Heart right ventricle (tissue), 16 donors: ENCODE measurements at regions not wholly inside any gene's neighbourhood (a gene's known extent, or its start where the extent isn't known, plus 50 kb on each side); places are given as distances from the start of the nearest gene placed in this dataset.
"Not testable (repeated sequence)": the region's sequence is repeated elsewhere in the genome, so short reads cannot be mapped to it uniquely, and the experiment has no call there.

Experiments
- ATAC-seq, 8 donors: fragments of 200-7000 bp; cut with Tn5 transposase; one replicate each; pipeline ENCODE4 v1.9.1; 2020; ENCODE audit warnings: mild to moderate bottlenecking in 8 of 8, moderate library complexity in 8 of 8, moderate number of reproducible peaks in 1 of 8
- DNase-seq, 2 donors: peaks; one replicate each; pipeline ENCODE4 v3.0.0-alpha.2; 2020
- H3K27ac ChIP-seq, 10 donors: fragments of 200-600 bp; sonication (generic) in 2 of 10; one replicate each; pipeline versions ENCODE4 v1.5.0 to v1.8.0; 2020 to 2022; ENCODE audit warnings: mild to moderate bottlenecking in 3 of 10
- H3K27me3 ChIP-seq, 7 donors: fragments of 200-600 bp; one replicate each; pipeline ENCODE4 v1.8.0; 2021 to 2022; ENCODE audit warnings: mild to moderate bottlenecking in 2 of 7
- H3K36me3 ChIP-seq, 9 donors: fragments of 200-600 bp; sonication (generic) in 1 of 9; one replicate each; pipeline versions ENCODE4 v1.5.0 to v1.8.0; 2020 to 2022; ENCODE audit warnings: mild to moderate bottlenecking in 2 of 9
- H3K4me1 ChIP-seq, 9 donors: fragments of 200-600 bp; sonication (generic) in 1 of 9; one replicate each; pipeline versions ENCODE4 v1.5.0 to v1.8.0; 2020 to 2022; ENCODE audit warnings: mild to moderate bottlenecking in 4 of 9
- H3K4me3 ChIP-seq, 10 donors: fragments of 200-600 bp; sonication (generic) in 2 of 10; one replicate each; pipeline versions ENCODE4 v1.5.0 to v1.8.0; 2020 to 2022; ENCODE audit warnings: mild to moderate bottlenecking in 7 of 10, moderate library complexity in 2 of 10
- H3K9me3 ChIP-seq, 11 donors: fragments of 200-600 bp in 10 of 11; sonication (generic) in 2 of 11; one replicate each; pipeline versions ENCODE4 v1.5.0 to v1.8.0; 2013 to 2022; ENCODE audit warnings: mild to moderate bottlenecking in 2 of 11, control low read depth in 1 of 11, moderate library complexity in 1 of 11
- WGBS, 2 donors: extraction: QIAGEN DNeasy Blood & Tissue Kit; methylation state at CpG; one replicate each; pipeline ENCODE4 v1.1.7; 2013; ENCODE audit warnings: inconsistent platforms in 1 of 2; 5-methylcytosine and 5-hydroxymethylcytosine counted together
- intact Hi-C, 10 donors: fragments of 100-400 bp; cut with DNase I; formaldehyde crosslinking; loops; one replicate each; pipeline versions ENCODE4 v1.11.1 to v1.14.2; 2022
- TF ChIP-seq, protein P1 (sequence below), 9 donors: fragments of 200-600 bp; sonication (generic) in 2 of 9; IDR thresholded peaks; one replicate each; pipeline versions ENCODE4 v1.5.0 to v1.8.0; 2021 to 2022; ENCODE audit warnings: antibody characterized with exemption in 9 of 9, mild to moderate bottlenecking in 5 of 9, moderate library complexity in 1 of 9
- donor health status: Arrhythmogenic right ventricular cardiomyopathy.
- donor health status: ischemic (EF 13 %, LVEDD 7.1; RV severe dilation, severe dysfunction).
- donor health status: healthy with polysubstance abuse.
- donor health status: DM: no; HTN: yes; CAD: no.
- donor health status: DM: no; HTN: no; CAD: no.
- donor health status: ischemic (EF 25% LVEDD 6.9; RV normal size, moderate dysfunction).
- donor health status: ischemic (EF 25% LVEDD 5.7; RV mildly dilated, moderate dysfunction).
- donor health status: healthy.
- donor health status: DM: yes; HTN: yes; CAD: no.
- donor health status: Ischemic cardiomyopathy.
- donor health status: ischemic (EF 35%, LVEDD 5.7; RV mildly dilated, moderate dysfunction).
- donor health status: nonischemic (EF 11% LVEDD 7.7; RV severe dilation, severe dysfunction).
- donor health status: DM: yes; HTN: yes; CAD: no.
- donor health status: PGD.
- donor health status: ischemic (EF 29% LVEDD 5.4; RV normal size, mild dysfunction).
- donor health status: nonischemic (EF 23%, LVEDD 6.1; RV moderate dilation, normal function).

DNA sequence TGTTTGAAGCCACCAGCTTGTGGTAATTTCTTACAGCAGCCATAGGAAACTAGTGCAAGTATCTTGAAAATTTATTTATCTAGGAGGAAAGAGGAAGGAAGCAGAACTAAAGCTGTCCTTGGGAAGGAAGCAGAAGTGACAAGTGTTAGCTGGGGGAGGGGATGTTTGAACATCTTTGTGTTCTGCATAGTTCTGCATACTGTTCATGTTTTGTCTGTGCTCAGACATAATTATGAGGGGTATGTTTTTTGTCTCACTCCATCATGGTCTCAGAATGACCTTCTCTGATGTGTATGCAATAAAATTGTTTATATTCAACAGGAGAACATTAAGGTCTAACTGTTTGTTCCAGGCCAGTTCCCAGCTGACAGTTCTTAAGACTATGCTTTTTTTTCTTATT lies 606.5 kb downstream of the GALC start:
- ATAC-seq, result no peak
- Histone ChIP-seq H3K9me3 (peaks cover 0 to 19% (median 4%) of the 10 kb centered on the region in 11 donors), H3K27ac (no peak overlapping the region), H3K4me1 (no peaks in the 10 kb centered on the region), H3K4me3 (no peak overlapping the region), H3K27me3 (no peaks in the 10 kb centered on the region), H3K36me3 (no peaks in the 10 kb centered on the region)
- no peak for DNase-seq
- TF ChIP-seq, protein P1, sequence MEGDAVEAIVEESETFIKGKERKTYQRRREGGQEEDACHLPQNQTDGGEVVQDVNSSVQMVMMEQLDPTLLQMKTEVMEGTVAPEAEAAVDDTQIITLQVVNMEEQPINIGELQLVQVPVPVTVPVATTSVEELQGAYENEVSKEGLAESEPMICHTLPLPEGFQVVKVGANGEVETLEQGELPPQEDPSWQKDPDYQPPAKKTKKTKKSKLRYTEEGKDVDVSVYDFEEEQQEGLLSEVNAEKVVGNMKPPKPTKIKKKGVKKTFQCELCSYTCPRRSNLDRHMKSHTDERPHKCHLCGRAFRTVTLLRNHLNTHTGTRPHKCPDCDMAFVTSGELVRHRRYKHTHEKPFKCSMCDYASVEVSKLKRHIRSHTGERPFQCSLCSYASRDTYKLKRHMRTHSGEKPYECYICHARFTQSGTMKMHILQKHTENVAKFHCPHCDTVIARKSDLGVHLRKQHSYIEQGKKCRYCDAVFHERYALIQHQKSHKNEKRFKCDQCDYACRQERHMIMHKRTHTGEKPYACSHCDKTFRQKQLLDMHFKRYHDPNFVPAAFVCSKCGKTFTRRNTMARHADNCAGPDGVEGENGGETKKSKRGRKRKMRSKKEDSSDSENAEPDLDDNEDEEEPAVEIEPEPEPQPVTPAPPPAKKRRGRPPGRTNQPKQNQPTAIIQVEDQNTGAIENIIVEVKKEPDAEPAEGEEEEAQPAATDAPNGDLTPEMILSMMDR (IDR thresholded peaks at IDR 0.05), result no peak
- intact Hi-C loops, result no loop called here

- Histone ChIP-seq H3K4me1 (no peaks in the 10 kb centered on the region), H3K27me3 (no peaks in the 10 kb centered on the region), H3K9me3 (peaks cover 0 to 24% (median 4%) of the 10 kb centered on the region in 11 donors), H3K27ac (no peak overlapping the region), H3K36me3 (no peaks in the 10 kb centered on the region), H3K4me3 (no peak overlapping the region)
- intact Hi-C loops, result no loop called here
- ATAC-seq (no peak), DNase-seq (no peak)
- WGBS, 2 donors, result 75 to 83% methylated on average over 2 of the region's 2 CpGs
- TF ChIP-seq, protein P1 (IDR thresholded peaks at IDR 0.05), result no peak
Observed at GRCh38 chr14:87380054-87380453, 612.9 kb downstream of the GALC start.

- intact Hi-C loops, result no loop called here
- ATAC-seq (no peak), DNase-seq (no peak)
- WGBS, 2 donors, result 70% methylated on average over 2 of the region's 2 CpGs
- H3K36me3 ChIP-seq, result no peaks in the 10 kb centered on the region
- no peak overlapping the region for H3K4me3 ChIP-seq
- no peaks in the 10 kb centered on the region for H3K4me1 ChIP-seq
- TF ChIP-seq, protein P1 (IDR thresholded peaks at IDR 0.05), result no peak
- H3K9me3 ChIP-seq, result peaks cover 0 to 6% (median 0%) of the 10 kb centered on the region in 11 donors
- H3K27ac ChIP-seq, result no peak overlapping the region
- no peaks in the 10 kb centered on the region for H3K27me3 ChIP-seq
Observed at GRCh38 chr14:87368751-87369150, 624.2 kb downstream of the GALC start.

DNA sequence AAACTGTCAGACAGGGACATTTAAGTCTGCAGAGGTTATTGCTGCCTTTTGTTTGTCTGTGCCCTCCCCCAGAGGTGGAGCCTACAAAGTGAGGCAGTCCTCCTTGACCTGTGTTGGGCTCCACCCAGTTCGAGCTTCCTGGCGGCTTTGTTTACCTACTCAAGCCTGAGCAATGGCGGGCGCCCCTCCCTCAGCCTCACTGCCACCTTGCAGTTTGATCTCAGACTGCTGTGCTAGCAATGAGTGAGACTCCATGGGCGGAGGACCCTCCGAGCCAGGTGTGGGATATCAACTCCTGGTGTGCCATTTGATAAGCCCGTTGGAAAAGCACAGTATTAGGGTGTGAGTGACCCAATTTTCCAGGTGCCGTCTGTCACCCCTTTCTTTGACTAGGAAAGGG lies 632.7 kb downstream of the GALC start:
- WGBS, 2 donors, result 87 to 88% methylated on average over 8 of the region's 8 CpGs
- H3K9me3 ChIP-seq, result peaks cover 0 to 27% (median 0%) of the 10 kb centered on the region in 11 donors
- intact Hi-C loops, H3K4me1 ChIP-seq, H3K36me3 ChIP-seq, DNase-seq, ATAC-seq, H3K4me3 ChIP-seq, H3K27ac ChIP-seq, H3K27me3 ChIP-seq: not testable (repeated sequence)

GRCh38 chr14:87351007-87351406 lies 642.0 kb downstream of the GALC start:
- no peak for ATAC-seq
- WGBS, 2 donors, result 72 to 75% methylated on average over 7 of the region's 7 CpGs

More at GRCh38 chr14:87351007-87351406, 642.0 kb downstream of the GALC start:
- Histone ChIP-seq H3K4me3 (no peak overlapping the region), H3K36me3 (no peaks in the 10 kb centered on the region), H3K27ac (no peak overlapping the region), H3K4me1 (no peaks in the 10 kb centered on the region), H3K9me3 (peaks cover 0 to 14% (median 0%) of the 10 kb centered on the region in 11 donors), H3K27me3 (no peaks in the 10 kb centered on the region)
- TF ChIP-seq, protein P1 (IDR thresholded peaks at IDR 0.05), result no peak
- intact Hi-C loops, result no loop called here
- no peak for DNase-seq
